H1 (cell line): ENCODE measurements at regions not wholly inside any gene's neighbourhood (a gene's known extent, or its start where the extent isn't known, plus 50 kb on each side); places are given as distances from the start of the nearest gene placed in this dataset.

ENCODE experiments used
- CTCF ChIA-PET: fragments of 300-600 bp; sonication (Branson Sonifier 250); formaldehyde crosslinking; loops from one replicate; lab custom pipeline; 2021; ENCODE audit not compliant: partially characterized antibody; lab: Charles Lee
- POLR2A ChIA-PET: fragments of 300-600 bp; sonication (Branson Sonifier 250); formaldehyde crosslinking; loops from one replicate; lab custom pipeline; 2021; ENCODE audit warnings: inconsistent platforms; ENCODE audit not compliant: partially characterized antibody; lab: Charles Lee
- DNase-seq, 2 experiments: peaks; one replicate each; pipeline versions ENCODE4 v3.0.0 to v3.0.0-alpha.2; 2010 to 2022; ENCODE audit warnings: low spot score in 2 of 2, low read depth in 1 of 2, mixed read lengths in 1 of 2
- FAIRE-seq: peaks from 2 replicates; lab custom pipeline; 2011; peaks lifted over from hg19 to GRCh38; lab: Jason Lieb, UNC
- H2AFZ ChIP-seq: 2 replicates; pipeline ENCODE4 v1.8.1; 2012; ENCODE audit warnings: low read length, inconsistent platforms
- H2AK5ac ChIP-seq: 2 replicates; pipeline ENCODE4 v1.6.1; 2013; ENCODE audit warnings: low read depth, low read length
- H2BK120ac ChIP-seq: replicated peaks from 2 replicates; pipeline ENCODE3; 2013; ENCODE audit warnings: low read depth, low read length, inconsistent platforms
- H2BK12ac ChIP-seq: 2 replicates; pipeline ENCODE4 v1.6.1; 2013; ENCODE audit warnings: low read depth, low read length
- H2BK15ac ChIP-seq: 2 replicates; pipeline ENCODE4 v1.6.1; 2013; ENCODE audit warnings: low read length
- H2BK20ac ChIP-seq: 2 replicates; pipeline ENCODE4 v1.6.1; 2013; ENCODE audit warnings: low read length
- H2BK5ac ChIP-seq: 2 replicates; pipeline ENCODE4 v1.6.1; 2013; ENCODE audit warnings: low read depth, low read length
- H3K14ac ChIP-seq: 2 replicates; pipeline ENCODE4 v1.6.1; 2013; ENCODE audit warnings: inconsistent platforms; ENCODE audit not compliant: insufficient read length
- H3K18ac ChIP-seq: 2 replicates; pipeline ENCODE4 v1.6.1; 2013; ENCODE audit warnings: low read length; ENCODE audit errors: extremely low read depth
- H3K23ac ChIP-seq: 2 replicates; pipeline ENCODE4 v1.6.1; 2013; ENCODE audit warnings: inconsistent platforms; ENCODE audit not compliant: insufficient read length
- H3K23me2 ChIP-seq: 2 replicates; pipeline ENCODE4 v1.6.1; 2013; ENCODE audit warnings: low read depth, low read length
- H3K27ac ChIP-seq: 2 replicates; pipeline ENCODE4 v1.6.1; 2011; ENCODE audit warnings: low read depth, low read length, inconsistent platforms
- H3K27me3 ChIP-seq, 4 experiments: replicated peaks in 1 of 4; 1 replicate in 1 of 4; 2 replicates in 3 of 4; pipeline versions ENCODE4 v1.6.1 to v1.8.1; 2011 to 2013; ENCODE audit warnings: low read length in 3 of 4, mild to moderate bottlenecking in 3 of 4, inconsistent platforms in 2 of 4, mixed read lengths in 2 of 4, moderate library complexity in 1 of 4; ENCODE audit not compliant: control insufficient read depth in 3 of 4, insufficient read depth in 3 of 4; ENCODE audit errors: extremely low read depth in 1 of 4
- H3K36me3 ChIP-seq, 4 experiments: 2 replicates each; pipeline versions ENCODE4 v1.6.1 to v1.8.1; 2011 to 2013; ENCODE audit warnings: mild to moderate bottlenecking in 4 of 4, low read length in 3 of 4, moderate library complexity in 2 of 4, control low read depth in 1 of 4, inconsistent platforms in 1 of 4; ENCODE audit not compliant: insufficient read depth in 4 of 4, control insufficient read depth in 2 of 4
- H3K4ac ChIP-seq: replicated peaks from 2 replicates; pipeline ENCODE3; 2013; ENCODE audit warnings: low read length, low read depth, mixed read lengths, inconsistent platforms; ENCODE audit not compliant: insufficient read length
- H3K4me1 ChIP-seq, 4 experiments: replicated peaks in 1 of 4; 1 replicate in 1 of 4; 2 replicates in 3 of 4; pipeline versions ENCODE4 v1.6.1 to v1.8.1; 2011 to 2013; ENCODE audit warnings: low read length in 3 of 4, inconsistent platforms in 2 of 4, mixed read lengths in 1 of 4; ENCODE audit not compliant: insufficient read depth in 4 of 4, control insufficient read depth in 3 of 4
- H3K4me2 ChIP-seq, 2 experiments: 2 replicates each; pipeline versions ENCODE4 v1.6.1 to v1.8.1; 2011 to 2013; ENCODE audit warnings: low read depth in 2 of 2, low read length in 2 of 2, control low read depth in 1 of 2, inconsistent platforms in 1 of 2, mild to moderate bottlenecking in 1 of 2; ENCODE audit not compliant: insufficient read depth in 1 of 2
- H3K4me3 ChIP-seq, 4 experiments: fragments of 200-600, 300-600 bp in 1 of 4; sonication (generic), shearing (Covaris generic), sonication (Bioruptor Twin) in 1 of 4; 2 replicates each; pipeline versions ENCODE4 v1.5.1 to v1.8.1; 2011 to 2016; ENCODE audit warnings: low read length in 4 of 4, low read depth in 3 of 4, control low read depth in 2 of 4, inconsistent platforms in 2 of 4, mild to moderate bottlenecking in 2 of 4, mixed read lengths in 1 of 4, moderate library complexity in 1 of 4; ENCODE audit not compliant: insufficient read depth in 2 of 4; ENCODE audit errors: extremely low read depth in 1 of 4
- H3K56ac ChIP-seq: replicated peaks from 2 replicates; pipeline ENCODE3; 2013; ENCODE audit warnings: low read depth, mild to moderate bottlenecking, mixed read lengths, low read length, inconsistent platforms; ENCODE audit not compliant: insufficient read length
- H3K79me1 ChIP-seq: 2 replicates; pipeline ENCODE4 v1.6.1; 2013; ENCODE audit warnings: low read depth, low read length, control low read depth
- H3K79me2 ChIP-seq, 2 experiments: 2 replicates each; pipeline versions ENCODE4 v1.6.1 to v1.8.1; 2012 to 2013; ENCODE audit warnings: low read length in 2 of 2, mild to moderate bottlenecking in 2 of 2, inconsistent platforms in 1 of 2; ENCODE audit not compliant: insufficient read depth in 2 of 2, control insufficient read depth in 1 of 2
- H3K9ac ChIP-seq, 4 experiments: replicated peaks in 1 of 4; 1 replicate in 1 of 4; 2 replicates in 3 of 4; pipeline versions ENCODE4 v1.6.1 to v1.8.1; 2011 to 2013; ENCODE audit warnings: low read depth in 3 of 4, low read length in 3 of 4, control low read depth in 2 of 4, mild to moderate bottlenecking in 2 of 4, moderate library complexity in 2 of 4, inconsistent platforms in 1 of 4; ENCODE audit errors: extremely low read depth in 1 of 4
- H3K9me3 ChIP-seq, 2 experiments: 2 replicates each; pipeline versions ENCODE4 v1.6.1 to v1.8.1; 2012 to 2013; ENCODE audit warnings: mild to moderate bottlenecking in 2 of 2, moderate library complexity in 2 of 2, control low read depth in 1 of 2, inconsistent platforms in 1 of 2, low read depth in 1 of 2, low read length in 1 of 2, mixed read lengths in 1 of 2; ENCODE audit not compliant: insufficient read depth in 2 of 2
- H4K20me1 ChIP-seq, 2 experiments: replicated peaks in 1 of 2; 2 replicates each; pipeline versions ENCODE3 to v1.8.1; 2011 to 2013; ENCODE audit warnings: inconsistent platforms in 2 of 2, low read length in 2 of 2, mild to moderate bottlenecking in 1 of 2; ENCODE audit not compliant: insufficient read depth in 2 of 2, control insufficient read depth in 1 of 2
- H4K5ac ChIP-seq: 2 replicates; pipeline ENCODE4 v1.6.1; 2013; ENCODE audit warnings: low read length, low read depth, mixed read lengths, inconsistent platforms; ENCODE audit not compliant: insufficient read length
- H4K8ac ChIP-seq: 2 replicates; pipeline ENCODE4 v1.8.0; 2013; ENCODE audit warnings: mild to moderate bottlenecking, moderate library complexity, low read length, inconsistent platforms; ENCODE audit not compliant: insufficient read depth; ENCODE audit errors: extremely low read depth
- H4K91ac ChIP-seq: replicated peaks from 2 replicates; pipeline ENCODE3; 2013; ENCODE audit warnings: low read length, mixed read lengths, inconsistent platforms; ENCODE audit not compliant: insufficient read length
- BACH1 ChIP-seq: IDR thresholded peaks from 2 replicates; pipeline ENCODE4 v1.6.1; 2012; ENCODE audit warnings: low read length, improper control_type of control experiment
- CBX5 ChIP-seq: fragments of 300-800, 300-1000 bp; sonication (generic); IDR thresholded peaks from 2 replicates; pipeline ENCODE4 v1.7.1; 2016; ENCODE audit warnings: antibody characterized with exemption, low read length, low read depth
- JUND ChIP-seq: IDR thresholded peaks from 2 replicates; pipeline ENCODE4 v1.6.1; 2011; ENCODE audit warnings: mild to moderate bottlenecking, improper control_type of control experiment, low read length
- SIN3A ChIP-seq, 2 experiments: IDR thresholded peaks in 1 of 2; conservative IDR thresholded peaks in 1 of 2; 2 replicates each; pipeline ENCODE4 v1.6.1; 2011 to 2012; ENCODE audit warnings: low read length in 2 of 2, improper control_type of control experiment in 1 of 2, low read depth in 1 of 2, mild to moderate bottlenecking in 1 of 2
- WGBS, 2 experiments: shearing (Covaris generic) in 1 of 2; methylation state at CpG; one replicate each; pipeline versions ENCODE4 v1.1.6 to v1.1.7; 2013 to 2015; ENCODE audit warnings: low lambda C conversion rate in 2 of 2, mixed read lengths in 2 of 2, inconsistent platforms in 1 of 2, low coverage in 1 of 2, missing lambda C conversion rate in 1 of 2; ENCODE audit not compliant: insufficient replicate concordance in 2 of 2, insufficient coverage in 1 of 2, insufficient read length in 1 of 2; ENCODE audit errors: extremely low coverage in 1 of 2, missing lambda C conversion rate in 1 of 2; 5-methylcytosine and 5-hydroxymethylcytosine counted together

DNA sequence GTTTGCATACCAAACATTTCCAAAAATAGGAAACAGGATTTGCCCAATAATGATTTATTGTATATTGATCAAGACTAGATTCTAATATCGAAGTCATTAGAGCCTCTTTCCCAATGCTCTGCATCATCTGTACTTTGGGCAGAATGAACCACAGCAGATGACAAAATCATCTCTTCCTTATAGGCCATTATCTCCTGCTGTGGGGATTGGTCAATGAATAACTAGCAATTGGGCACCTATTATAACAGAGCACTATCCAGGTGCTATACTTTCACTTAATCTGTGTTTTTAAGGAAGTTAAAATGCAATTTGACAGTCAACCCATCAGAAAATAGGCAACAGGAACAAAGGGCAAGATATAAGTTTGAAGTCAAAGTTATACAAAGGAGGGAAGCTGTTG lies 290.3 kb downstream of the AHR start:
- Histone ChIP-seq H3K56ac (no peak overlapping the region), H3K79me2 (no peaks in the 10 kb centered on the region), H2BK5ac (no peak overlapping the region), H3K4ac (no peak overlapping the region), H4K20me1 (no peaks in the 10 kb centered on the region), H2AK5ac (no peak overlapping the region), H3K18ac (no peak overlapping the region), H3K4me3 (no peak overlapping the region), H4K5ac (no peak overlapping the region), H3K9me3 (no peaks in the 10 kb centered on the region), H4K8ac (no peak overlapping the region), H2BK120ac (no peak overlapping the region), H3K4me2 (no peak overlapping the region), H3K23me2 (no peaks in the 10 kb centered on the region; the same call in 1 of the 2 replicates), H2AFZ (no peak overlapping the region), H2BK12ac (no peak overlapping the region), H2BK20ac (no peak overlapping the region), H3K14ac (no peak overlapping the region), H3K27ac (no peak overlapping the region), H3K79me1 (no peaks in the 10 kb centered on the region), H3K9ac (no peak overlapping the region), H4K91ac (no peak overlapping the region), H3K27me3 (no peaks in the 10 kb centered on the region), H3K36me3 (no peaks in the 10 kb centered on the region), H3K23ac (no peak overlapping the region), H2BK15ac (no peak overlapping the region), H3K4me1 (no peaks in the 10 kb centered on the region)
- CTCF ChIA-PET = no interaction called here
- TF ChIP-seq CBX5 (no peak), JUND (no peak), SIN3A (conservative IDR thresholded peaks at IDR 0.05 in 1 of 2, IDR thresholded peaks at IDR 0.05 in 1 of 2; ENCODE audit: low read depth in 1 of 2, low read length in 2 of 2) (no peak), BACH1 (no peak)
- 97% methylated on average over 1 of the region's 1 CpG; no CpG with 5 or more reads in 1 of the 2 experiments for WGBS, 2 experiments
- DNase-seq (no peak), FAIRE-seq (no peak)
- POLR2A ChIA-PET = no interaction called here
